PC-9 (cell line): ENCODE measurements at regions not wholly inside any gene's neighbourhood (a gene's known extent, or its start where the extent isn't known, plus 50 kb on each side); places are given as distances from the start of the nearest gene placed in this dataset.

Source experiments
- EZH2 ChIP-seq: fragments of 200-600 bp; sonication (generic); IDR thresholded peaks from 2 replicates; pipeline ENCODE4 v1.8.0; 2017; ENCODE audit warnings: antibody characterized with exemption, low read depth
- TF ChIP-seq, protein P1 (sequence below): fragments of 200-600 bp; sonication (generic); conservative IDR thresholded peaks from 2 replicates; pipeline ENCODE4 v1.6.1; 2017; ENCODE audit warnings: mixed run types, antibody characterized with exemption, mild to moderate bottlenecking, moderate library complexity

DNA sequence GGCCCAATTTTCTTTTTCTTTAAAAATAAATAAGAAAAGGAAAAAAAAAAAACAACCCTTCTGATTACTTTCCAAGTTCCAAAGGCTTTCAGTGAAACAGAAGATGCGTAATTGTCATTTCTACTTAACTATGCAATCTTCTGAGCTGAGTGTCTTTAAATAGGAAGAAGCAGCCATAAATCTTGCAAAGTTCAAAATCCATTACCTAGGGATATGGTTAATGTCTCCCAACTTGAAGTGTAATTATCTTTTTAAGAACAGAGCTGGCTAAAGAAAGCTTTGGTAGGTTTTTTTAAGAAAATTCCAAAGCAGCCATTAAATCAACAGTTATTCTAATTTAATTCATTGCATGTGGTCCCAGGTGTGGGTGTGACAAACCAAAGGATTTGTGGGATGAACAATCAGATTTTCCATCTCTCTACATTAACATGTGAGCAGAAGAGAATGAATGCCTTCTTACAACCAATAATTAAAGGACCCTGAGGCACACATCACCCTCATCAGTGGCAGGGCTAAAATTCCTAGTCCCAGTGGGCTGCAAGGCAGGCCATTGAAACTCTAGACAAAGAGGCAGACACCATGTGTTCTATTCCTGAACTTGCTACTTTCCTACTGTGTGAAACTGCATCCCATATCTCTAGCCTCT is 419.2 kb downstream of the REEP3 start:
- TF ChIP-seq, protein P1, sequence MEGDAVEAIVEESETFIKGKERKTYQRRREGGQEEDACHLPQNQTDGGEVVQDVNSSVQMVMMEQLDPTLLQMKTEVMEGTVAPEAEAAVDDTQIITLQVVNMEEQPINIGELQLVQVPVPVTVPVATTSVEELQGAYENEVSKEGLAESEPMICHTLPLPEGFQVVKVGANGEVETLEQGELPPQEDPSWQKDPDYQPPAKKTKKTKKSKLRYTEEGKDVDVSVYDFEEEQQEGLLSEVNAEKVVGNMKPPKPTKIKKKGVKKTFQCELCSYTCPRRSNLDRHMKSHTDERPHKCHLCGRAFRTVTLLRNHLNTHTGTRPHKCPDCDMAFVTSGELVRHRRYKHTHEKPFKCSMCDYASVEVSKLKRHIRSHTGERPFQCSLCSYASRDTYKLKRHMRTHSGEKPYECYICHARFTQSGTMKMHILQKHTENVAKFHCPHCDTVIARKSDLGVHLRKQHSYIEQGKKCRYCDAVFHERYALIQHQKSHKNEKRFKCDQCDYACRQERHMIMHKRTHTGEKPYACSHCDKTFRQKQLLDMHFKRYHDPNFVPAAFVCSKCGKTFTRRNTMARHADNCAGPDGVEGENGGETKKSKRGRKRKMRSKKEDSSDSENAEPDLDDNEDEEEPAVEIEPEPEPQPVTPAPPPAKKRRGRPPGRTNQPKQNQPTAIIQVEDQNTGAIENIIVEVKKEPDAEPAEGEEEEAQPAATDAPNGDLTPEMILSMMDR: no peak
- no peak for TF ChIP-seq EZH2
